Caco-2 (cell line): ENCODE measurements at regions not wholly inside any gene's neighbourhood (a gene's known extent, or its start where the extent isn't known, plus 50 kb on each side); places are given as distances from the start of the nearest gene placed in this dataset.

Experiments used
- BruUV-seq: library from RNA; stranded (reverse); fragments of 400-500 nt; replicated peaks from 2 replicates; lab custom pipeline; 2021; lab: Mats Ljungman, UMichigan
- CTCF ChIA-PET: fragments of 300-600 bp; sonication (Branson Sonifier 250); formaldehyde crosslinking; loops from one replicate; lab custom pipeline; 2022; ENCODE audit warnings: antibody characterized with exemption; lab: Charles Lee
- POLR2A ChIA-PET: fragments of 300-600 bp; sonication (Branson Sonifier 250); formaldehyde crosslinking; loops from one replicate; lab custom pipeline; 2022; ENCODE audit warnings: antibody characterized with exemption; lab: Charles Lee
- DNase-seq, 2 experiments: peaks; one replicate each; pipeline versions ENCODE4 v3.0.0 to v3.0.0-alpha.2; 2020 to 2022
- H3K27me3 ChIP-seq: replicated peaks from 2 replicates; pipeline ENCODE4 v1.6.0; 2011; ENCODE audit warnings: low read length; ENCODE audit not compliant: control insufficient read depth, insufficient read depth
- H3K36me3 ChIP-seq: 2 replicates; pipeline ENCODE4 v1.5.1; 2011; ENCODE audit warnings: low read length; ENCODE audit not compliant: control insufficient read depth, insufficient read depth
- H3K4me1 ChIP-seq: fragments of 250-450 bp; sonication (Bioruptor Pico); 2 replicates; pipeline ENCODE4 v1.5.1; 2020; ENCODE audit warnings: mild to moderate bottlenecking
- H3K4me3 ChIP-seq: 2 replicates; pipeline ENCODE4 v1.5.1; 2011; ENCODE audit warnings: low read depth, mild to moderate bottlenecking, control low read depth, low read length
- H3K9me3 ChIP-seq: fragments of 250-450 bp; sonication (Bioruptor Pico); 2 replicates; pipeline ENCODE4 v1.5.1; 2020; ENCODE audit warnings: mild to moderate bottlenecking, moderate library complexity
- H3K27ac Mint-ChIP-seq: one replicate; pipeline ENCODE4 v1.8.0; 2022; ENCODE audit warnings: mixed read lengths; ENCODE audit not compliant: unreplicated experiment
- H3K27me3 Mint-ChIP-seq: one replicate; pipeline ENCODE4 v1.8.0; 2022; ENCODE audit warnings: mixed read lengths; ENCODE audit not compliant: insufficient read depth, unreplicated experiment
- H3K36me3 Mint-ChIP-seq: one replicate; pipeline ENCODE4 v1.8.0; 2022; ENCODE audit warnings: mild to moderate bottlenecking, mixed read lengths; ENCODE audit not compliant: insufficient read depth, unreplicated experiment
- H3K4me1 Mint-ChIP-seq: one replicate; pipeline ENCODE4 v1.8.0; 2022; ENCODE audit warnings: low read depth, mixed read lengths; ENCODE audit not compliant: unreplicated experiment
- H3K4me3 Mint-ChIP-seq: one replicate; pipeline ENCODE4 v1.8.0; 2022; ENCODE audit warnings: mild to moderate bottlenecking, moderate library complexity, mixed read lengths; ENCODE audit not compliant: unreplicated experiment
- H3K9me3 Mint-ChIP-seq: one replicate; pipeline ENCODE4 v1.8.0; 2022; ENCODE audit warnings: mixed read lengths; ENCODE audit not compliant: unreplicated experiment
- intact Hi-C: fragments of 100-400 bp; cut with micrococcal nuclease; formaldehyde crosslinking; loops from one replicate; pipeline ENCODE4 v1.10.0; 2022; ENCODE audit not compliant: unreplicated experiment
- TF ChIP-seq, protein P1 (sequence below), 2 experiments: fragments of 200-600 bp in 1 of 2; IDR thresholded peaks; 1 replicate in 1 of 2; 2 replicates in 1 of 2; pipeline versions ENCODE4 v1.5.1 to v1.8.0; 2011 to 2022; ENCODE audit warnings: antibody characterized with exemption in 1 of 2, control low read depth in 1 of 2, inconsistent platforms in 1 of 2, low read depth in 1 of 2, low read length in 1 of 2, mild to moderate bottlenecking in 1 of 2, moderate library complexity in 1 of 2; ENCODE audit not compliant: insufficient read depth in 1 of 2, severe bottlenecking in 1 of 2, unreplicated experiment in 1 of 2

DNA sequence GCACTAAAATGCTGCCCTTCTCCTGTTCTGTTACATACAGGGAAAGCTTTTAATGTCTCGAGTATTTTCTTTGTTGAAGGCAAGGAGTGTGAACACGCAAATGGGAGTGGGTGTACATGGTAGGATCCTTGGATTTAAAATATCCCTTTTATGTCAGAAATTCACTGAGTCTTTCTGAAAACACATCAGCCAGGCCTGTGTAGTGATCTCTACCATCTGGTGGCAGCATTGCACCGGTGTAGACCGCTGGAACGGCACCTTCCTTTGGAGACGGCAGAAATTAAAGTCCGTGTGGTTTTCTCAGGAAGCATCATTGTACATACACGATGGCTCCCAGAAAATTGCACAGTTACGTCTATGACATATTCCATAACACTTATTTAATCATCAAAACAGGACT lies 515.8 kb downstream of the GALR1 start:
- no peaks in the 10 kb centered on the region for H3K36me3 Mint-ChIP-seq
- H3K27me3 ChIP-seq, result no peaks in the 10 kb centered on the region
- H3K4me3 ChIP-seq, result no peak overlapping the region
- H3K4me1 ChIP-seq, result no peaks in the 10 kb centered on the region
- peak in 1 of 2 experiments; percentile 30 for DNase-seq
- no peaks in the 10 kb centered on the region for H3K9me3 ChIP-seq
- intact Hi-C loops, result no loop called here
- TF ChIP-seq, protein P1, sequence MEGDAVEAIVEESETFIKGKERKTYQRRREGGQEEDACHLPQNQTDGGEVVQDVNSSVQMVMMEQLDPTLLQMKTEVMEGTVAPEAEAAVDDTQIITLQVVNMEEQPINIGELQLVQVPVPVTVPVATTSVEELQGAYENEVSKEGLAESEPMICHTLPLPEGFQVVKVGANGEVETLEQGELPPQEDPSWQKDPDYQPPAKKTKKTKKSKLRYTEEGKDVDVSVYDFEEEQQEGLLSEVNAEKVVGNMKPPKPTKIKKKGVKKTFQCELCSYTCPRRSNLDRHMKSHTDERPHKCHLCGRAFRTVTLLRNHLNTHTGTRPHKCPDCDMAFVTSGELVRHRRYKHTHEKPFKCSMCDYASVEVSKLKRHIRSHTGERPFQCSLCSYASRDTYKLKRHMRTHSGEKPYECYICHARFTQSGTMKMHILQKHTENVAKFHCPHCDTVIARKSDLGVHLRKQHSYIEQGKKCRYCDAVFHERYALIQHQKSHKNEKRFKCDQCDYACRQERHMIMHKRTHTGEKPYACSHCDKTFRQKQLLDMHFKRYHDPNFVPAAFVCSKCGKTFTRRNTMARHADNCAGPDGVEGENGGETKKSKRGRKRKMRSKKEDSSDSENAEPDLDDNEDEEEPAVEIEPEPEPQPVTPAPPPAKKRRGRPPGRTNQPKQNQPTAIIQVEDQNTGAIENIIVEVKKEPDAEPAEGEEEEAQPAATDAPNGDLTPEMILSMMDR (IDR thresholded peaks at IDR 0.05; ENCODE audit: insufficient read depth in 1 of 2, low read depth in 1 of 2, low read length in 1 of 2, severe bottlenecking in 1 of 2, unreplicated experiment in 1 of 2), result peak; percentile 20 to 30
- no peaks in the 10 kb centered on the region for H3K4me1 Mint-ChIP-seq
- BruUV-seq, result no TSS peak
- H3K4me3 Mint-ChIP-seq, result no peak overlapping the region
- CTCF ChIA-PET, result no interaction called here
- no peak overlapping the region for H3K27ac Mint-ChIP-seq
- no peaks in the 10 kb centered on the region for H3K9me3 Mint-ChIP-seq
- peaks cover 7% of the 10 kb centered on the region for H3K27me3 Mint-ChIP-seq
- H3K36me3 ChIP-seq, result no peaks in the 10 kb centered on the region
- POLR2A ChIA-PET, result no interaction called here

DNA sequence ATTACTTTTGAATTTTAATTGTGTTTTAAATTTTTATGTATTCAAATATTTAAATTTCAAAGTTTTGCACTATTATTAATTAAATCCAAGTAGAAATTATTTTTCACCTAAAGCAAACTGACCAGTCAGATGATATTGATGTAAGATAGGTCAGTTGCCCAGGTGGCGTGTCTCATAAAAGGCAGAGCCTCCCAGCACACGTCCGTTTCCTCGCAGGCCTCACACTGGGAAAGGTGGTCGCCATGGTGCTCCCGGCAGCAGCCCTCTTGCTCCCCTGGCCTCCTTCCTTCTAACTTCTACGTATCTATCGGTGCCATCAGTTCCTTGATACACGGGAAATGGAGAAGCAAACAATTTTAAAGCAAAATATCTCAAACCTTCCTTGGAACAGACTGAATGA lies 516.8 kb downstream of the GALR1 start:
- Histone ChIP-seq H3K4me3 (no peak overlapping the region), H3K4me1 (no peaks in the 10 kb centered on the region), H3K9me3 (no peaks in the 10 kb centered on the region), H3K36me3 (no peaks in the 10 kb centered on the region), H3K27me3 (no peaks in the 10 kb centered on the region)
- H3K4me3 Mint-ChIP-seq, result no peak overlapping the region
- H3K36me3 Mint-ChIP-seq, result no peaks in the 10 kb centered on the region
- CTCF ChIA-PET, result no interaction called here
- intact Hi-C loops, result no loop called here
- TF ChIP-seq, protein P1 (IDR thresholded peaks at IDR 0.05; ENCODE audit: insufficient read depth in 1 of 2, low read depth in 1 of 2, low read length in 1 of 2, severe bottlenecking in 1 of 2, unreplicated experiment in 1 of 2), result no peak
- peaks cover 5% of the 10 kb centered on the region for H3K27me3 Mint-ChIP-seq
- no peaks in the 10 kb centered on the region for H3K4me1 Mint-ChIP-seq
- no peaks in the 10 kb centered on the region for H3K9me3 Mint-ChIP-seq
- no peak overlapping the region for H3K27ac Mint-ChIP-seq
- POLR2A ChIA-PET, result no interaction called here
- DNase-seq, result no peak
- no TSS peak for BruUV-seq

DNA sequence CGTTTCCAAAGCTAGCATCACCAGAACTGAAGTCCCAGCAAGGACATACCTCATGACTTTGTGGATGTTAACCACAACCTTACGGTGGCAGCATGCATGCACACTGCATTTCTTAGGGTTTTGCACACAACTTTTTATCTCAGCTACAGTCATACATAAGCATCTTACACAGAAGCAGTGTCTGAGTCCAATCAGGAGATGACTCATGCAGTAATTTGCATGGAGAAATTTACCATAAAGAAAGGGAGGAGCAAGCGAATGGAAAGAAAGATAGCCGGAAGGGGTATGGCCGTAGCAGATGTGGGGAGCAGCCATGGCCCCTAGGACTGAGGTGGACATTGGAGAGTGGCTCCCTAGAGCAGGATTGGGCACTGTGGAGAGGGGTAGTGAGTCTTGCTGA lies 522.5 kb downstream of the GALR1 start:
- POLR2A ChIA-PET, result no interaction called here
- intact Hi-C loops, result no loop called here

More for the DNA sequence above, 522.5 kb downstream of the GALR1 start:
- Histone ChIP-seq H3K4me1 (no peaks in the 10 kb centered on the region), H3K4me3 (no peak overlapping the region), H3K9me3 (no peaks in the 10 kb centered on the region), H3K36me3 (no peaks in the 10 kb centered on the region), H3K27me3 (no peaks in the 10 kb centered on the region)
- no TSS peak for BruUV-seq
- CTCF ChIA-PET, result no interaction called here
- H3K27ac Mint-ChIP-seq, result no peak overlapping the region
- TF ChIP-seq, protein P1 (IDR thresholded peaks at IDR 0.05; ENCODE audit: insufficient read depth in 1 of 2, low read depth in 1 of 2, low read length in 1 of 2, severe bottlenecking in 1 of 2, unreplicated experiment in 1 of 2), result no peak
- H3K9me3 Mint-ChIP-seq, result no peaks in the 10 kb centered on the region
- no peaks in the 10 kb centered on the region for H3K36me3 Mint-ChIP-seq
- H3K4me1 Mint-ChIP-seq, result no peaks in the 10 kb centered on the region
- H3K4me3 Mint-ChIP-seq, result no peak overlapping the region
- no peaks in the 10 kb centered on the region for H3K27me3 Mint-ChIP-seq
- DNase-seq, result no peak
